Peyer's patch (tissue), 4 donors: ENCODE measurements at regions not wholly inside any gene's neighbourhood (a gene's known extent, or its start where the extent isn't known, plus 50 kb on each side); places are given as distances from the start of the nearest gene placed in this dataset.

ENCODE experiments used
- POLR2A ChIP-seq, 2 donors: fragments of 450-650 bp; IDR thresholded peaks; one replicate each; pipeline ENCODE4 v1.5.1; 2017; ENCODE audit warnings: antibody characterized with exemption in 2 of 2, mild to moderate bottlenecking in 2 of 2, moderate library complexity in 2 of 2
- TF ChIP-seq, protein P1 (sequence below), 6 experiments: fragments of 450-650 bp in 4 of 6; fragments of 200-600 bp in 2 of 6; sonication (generic) in 1 of 6; IDR thresholded peaks; one replicate each; pipeline ENCODE4 v1.5.1; 2017 to 2019; ENCODE audit warnings: antibody characterized with exemption in 6 of 6, mild to moderate bottlenecking in 3 of 6, moderate library complexity in 1 of 6

DNA sequence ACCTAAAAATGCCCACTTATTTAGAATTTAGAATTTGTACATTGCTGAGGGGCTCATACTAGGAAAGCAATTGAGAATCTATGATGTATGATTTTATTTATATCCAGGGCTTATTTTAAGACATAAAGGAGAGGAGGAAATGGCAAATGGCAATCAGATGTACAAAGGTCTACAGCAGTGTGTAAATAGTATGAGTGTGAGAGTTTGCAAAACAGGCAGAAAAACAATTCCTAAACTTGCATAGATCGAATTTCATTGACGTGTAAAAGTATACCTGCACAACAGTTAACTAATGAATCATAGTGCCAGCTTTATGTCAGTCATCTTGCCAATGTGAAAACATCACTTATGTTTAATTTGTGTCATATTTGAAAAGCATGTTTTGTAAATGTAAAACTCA lies 718.7 kb upstream of the GCFC2 start:
- TF ChIP-seq, protein P1, sequence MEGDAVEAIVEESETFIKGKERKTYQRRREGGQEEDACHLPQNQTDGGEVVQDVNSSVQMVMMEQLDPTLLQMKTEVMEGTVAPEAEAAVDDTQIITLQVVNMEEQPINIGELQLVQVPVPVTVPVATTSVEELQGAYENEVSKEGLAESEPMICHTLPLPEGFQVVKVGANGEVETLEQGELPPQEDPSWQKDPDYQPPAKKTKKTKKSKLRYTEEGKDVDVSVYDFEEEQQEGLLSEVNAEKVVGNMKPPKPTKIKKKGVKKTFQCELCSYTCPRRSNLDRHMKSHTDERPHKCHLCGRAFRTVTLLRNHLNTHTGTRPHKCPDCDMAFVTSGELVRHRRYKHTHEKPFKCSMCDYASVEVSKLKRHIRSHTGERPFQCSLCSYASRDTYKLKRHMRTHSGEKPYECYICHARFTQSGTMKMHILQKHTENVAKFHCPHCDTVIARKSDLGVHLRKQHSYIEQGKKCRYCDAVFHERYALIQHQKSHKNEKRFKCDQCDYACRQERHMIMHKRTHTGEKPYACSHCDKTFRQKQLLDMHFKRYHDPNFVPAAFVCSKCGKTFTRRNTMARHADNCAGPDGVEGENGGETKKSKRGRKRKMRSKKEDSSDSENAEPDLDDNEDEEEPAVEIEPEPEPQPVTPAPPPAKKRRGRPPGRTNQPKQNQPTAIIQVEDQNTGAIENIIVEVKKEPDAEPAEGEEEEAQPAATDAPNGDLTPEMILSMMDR (IDR thresholded peaks at IDR 0.05), result no peak
- no peak for TF ChIP-seq POLR2A (IDR thresholded peaks at IDR 0.05)
